WERI-Rb-1 (cell line): ENCODE measurements at regions not wholly inside any gene's neighbourhood (a gene's known extent, or its start where the extent isn't known, plus 50 kb on each side); places are given as distances from the start of the nearest gene placed in this dataset.

Source experiments
- DNase-seq: peaks from one replicate; pipeline ENCODE4 v3.0.0-alpha.2; 2020
- H3K27ac ChIP-seq: fragments of 250-450 bp; sonication (Bioruptor Pico); 2 replicates; pipeline ENCODE4 v1.5.1; 2020; ENCODE audit warnings: mild to moderate bottlenecking, moderate library complexity
- H3K27me3 ChIP-seq: fragments of 250-450 bp; sonication (Bioruptor Pico); 2 replicates; pipeline ENCODE4 v1.5.1; 2021; ENCODE audit warnings: mild to moderate bottlenecking, low read depth, moderate library complexity; ENCODE audit not compliant: insufficient read depth, severe bottlenecking
- H3K36me3 ChIP-seq: fragments of 250-450 bp; sonication (Bioruptor Pico); 2 replicates; pipeline ENCODE4 v1.5.1; 2020; ENCODE audit warnings: mild to moderate bottlenecking, moderate library complexity
- H3K4me3 ChIP-seq: 2 replicates; pipeline ENCODE4 v1.5.1; 2011; ENCODE audit warnings: low read depth, mild to moderate bottlenecking, control low read depth, low read length
- H3K9me3 ChIP-seq: fragments of 250-450 bp; sonication (Bioruptor Pico); 2 replicates; pipeline ENCODE4 v1.5.1; 2021; ENCODE audit warnings: mild to moderate bottlenecking, moderate library complexity; ENCODE audit not compliant: severe bottlenecking
- CTCF ChIP-seq: IDR thresholded peaks from 2 replicates; pipeline ENCODE4 v1.5.1; 2011; ENCODE audit warnings: low read depth, mild to moderate bottlenecking, control low read depth, inconsistent platforms, low read length

GRCh38 chr15:95601525-95601924, 729.0 kb upstream of the NR2F2 start:
- no peak for DNase-seq
- no peaks in the 10 kb centered on the region for H3K36me3 ChIP-seq
- H3K27me3 ChIP-seq = no peaks in the 10 kb centered on the region
- H3K9me3 ChIP-seq = no peaks in the 10 kb centered on the region
- TF ChIP-seq CTCF = no peak
- H3K4me3 ChIP-seq = no peak overlapping the region
- no peak overlapping the region for H3K27ac ChIP-seq

DNA sequence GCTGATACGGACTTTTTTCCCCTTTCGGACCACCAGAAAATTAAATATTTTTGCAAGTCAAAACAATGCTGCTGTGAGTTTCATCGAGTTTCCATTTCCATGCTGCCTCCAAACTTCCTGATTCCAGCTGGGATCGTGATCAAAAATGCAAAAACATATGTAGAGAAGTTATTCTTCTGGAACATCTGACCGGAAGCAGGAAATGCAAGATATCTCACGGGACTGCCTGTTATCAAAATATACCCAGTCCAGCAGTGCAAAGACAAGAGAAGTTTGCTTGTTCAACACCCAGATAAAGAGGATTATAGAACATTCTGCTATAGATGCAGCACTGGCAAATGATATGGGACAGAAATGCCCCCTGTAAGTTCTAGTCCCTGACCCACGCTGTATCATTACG, 726.7 kb upstream of the NR2F2 start:
- DNase-seq = no peak
- no peaks in the 10 kb centered on the region for H3K36me3 ChIP-seq
- no peak for TF ChIP-seq CTCF
- no peaks in the 10 kb centered on the region for H3K27me3 ChIP-seq
- H3K9me3 ChIP-seq = no peaks in the 10 kb centered on the region
- H3K4me3 ChIP-seq = no peak overlapping the region
- H3K27ac ChIP-seq = no peak overlapping the region

DNA sequence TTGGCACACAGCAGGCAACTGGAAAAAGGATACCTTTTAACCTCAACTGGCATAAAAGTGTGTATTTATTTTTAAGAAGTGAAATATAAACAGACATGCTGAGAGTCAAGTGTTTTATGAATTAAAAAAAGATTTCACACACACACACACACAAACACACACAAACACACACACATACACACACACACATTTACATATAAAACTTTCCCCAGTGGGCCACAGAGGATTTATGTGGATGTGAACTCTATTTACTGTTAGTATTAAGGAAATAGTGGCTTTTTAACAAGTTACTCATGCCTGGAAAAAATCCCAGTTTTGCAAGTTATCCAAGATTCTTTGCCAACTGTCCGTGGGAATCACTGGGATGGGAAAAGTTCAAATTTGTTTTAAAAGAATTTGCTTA, 725.9 kb upstream of the NR2F2 start:
- no peaks in the 10 kb centered on the region for H3K36me3 ChIP-seq
- no peak for TF ChIP-seq CTCF
- no peak overlapping the region for H3K4me3 ChIP-seq
- H3K27ac ChIP-seq = no peak overlapping the region
- no peaks in the 10 kb centered on the region for H3K27me3 ChIP-seq
- no peak for DNase-seq
- no peaks in the 10 kb centered on the region for H3K9me3 ChIP-seq

DNA sequence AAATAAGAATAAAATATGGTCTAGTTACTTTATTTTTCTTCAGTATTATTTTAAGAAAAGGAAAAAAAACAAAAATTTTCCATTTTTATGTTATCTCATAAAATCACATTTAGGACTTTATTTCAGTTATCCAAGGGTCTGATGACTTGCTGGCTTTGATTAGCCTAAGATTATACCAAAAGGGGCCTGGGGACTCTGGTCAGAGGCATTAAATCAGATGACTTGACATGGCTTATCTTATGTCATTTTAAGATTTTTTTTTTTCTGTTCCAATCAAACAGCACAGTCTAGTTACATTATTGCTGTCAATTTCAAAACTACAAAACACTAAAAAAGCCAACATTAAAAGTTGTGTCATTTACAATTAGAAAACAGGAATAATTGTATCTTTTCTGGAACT, 725.4 kb upstream of the NR2F2 start:
- Histone ChIP-seq H3K36me3 (no peaks in the 10 kb centered on the region), H3K27me3 (no peaks in the 10 kb centered on the region), H3K4me3 (no peak overlapping the region), H3K9me3 (no peaks in the 10 kb centered on the region), H3K27ac (no peak overlapping the region)
- no peak for DNase-seq
- no peak for TF ChIP-seq CTCF

DNA sequence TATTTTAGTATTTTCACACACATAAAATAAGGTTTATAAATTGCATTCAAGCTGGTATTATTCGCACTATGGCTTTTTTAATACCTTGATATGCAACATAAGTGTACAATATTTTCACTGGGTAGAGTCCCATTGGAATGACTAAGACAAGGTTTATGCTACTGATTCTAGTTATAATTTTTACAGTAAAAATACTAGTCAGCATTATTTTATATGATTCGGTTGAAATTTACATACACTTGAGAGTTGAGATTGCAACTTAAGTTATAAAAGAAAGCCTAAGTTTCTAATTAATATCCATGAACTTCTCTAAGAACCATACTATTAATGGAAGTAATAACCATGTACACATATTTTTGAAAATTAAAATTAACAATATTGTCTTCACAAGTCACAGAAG, 723.9 kb upstream of the NR2F2 start:
- DNase-seq = no peak
- Histone ChIP-seq H3K27me3 (no peaks in the 10 kb centered on the region), H3K36me3 (no peaks in the 10 kb centered on the region), H3K4me3 (no peak overlapping the region), H3K9me3 (no peaks in the 10 kb centered on the region), H3K27ac (no peak overlapping the region)
- no peak for TF ChIP-seq CTCF

DNA sequence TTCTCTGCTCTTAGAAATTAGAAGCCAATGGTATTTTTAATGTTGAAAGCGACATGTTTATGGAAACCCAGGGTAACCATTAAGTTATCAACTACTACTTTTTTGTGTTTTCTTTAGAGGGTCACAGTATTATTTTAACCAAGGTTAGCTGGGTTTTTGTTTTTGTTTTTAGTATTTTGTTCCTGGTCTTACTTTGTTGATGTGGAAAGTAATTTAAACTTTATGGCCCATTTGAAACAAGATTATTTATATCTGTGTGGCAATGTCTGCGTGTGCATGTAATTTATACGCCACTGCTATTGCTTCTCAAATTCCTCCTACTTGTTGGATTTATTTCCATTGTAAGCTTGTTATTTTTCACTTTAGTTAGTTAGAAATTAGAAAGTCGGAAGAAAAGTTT, 722.1 kb upstream of the NR2F2 start:
- Histone ChIP-seq H3K9me3 (no peaks in the 10 kb centered on the region), H3K36me3 (no peaks in the 10 kb centered on the region), H3K27ac (no peak overlapping the region), H3K4me3 (no peak overlapping the region), H3K27me3 (no peaks in the 10 kb centered on the region)
- no peak for DNase-seq
- TF ChIP-seq CTCF = no peak
